ENCODE measurements at regions not wholly inside any gene's neighbourhood (a gene's known extent, or its start where the extent isn't known, plus 50 kb on each side); places are given as distances from the start of the nearest gene placed in this dataset.

- no peaks in the 10 kb centered on the region for H3K27me3 ChIP-seq (ENCODE audit: low read depth, low read length)
- H3K4me3 ChIP-seq (ENCODE audit: low read length): no peak overlapping the region
- no peak overlapping the region for H2AFZ ChIP-seq (ENCODE audit: low read depth, low read length)
- no peaks in the 10 kb centered on the region for H3K79me2 ChIP-seq (ENCODE audit: low read length)
- H3K27ac ChIP-seq (ENCODE audit: low read length): no peak overlapping the region
- H3K9me3 ChIP-seq (ENCODE audit: insufficient read depth, low read length): no peaks in the 10 kb centered on the region
- TF ChIP-seq EZH2phosphoT487 (IDR thresholded peaks at IDR 0.05; ENCODE audit: low read depth) (no peak), CTCF (IDR thresholded peaks at IDR 0.05; ENCODE audit: low read depth, low read length) (no peak)
- peaks cover 34% of the 10 kb centered on the region for H3K4me1 ChIP-seq (ENCODE audit: low read length)
- no peak overlapping the region for H3K4me2 ChIP-seq (ENCODE audit: low read length)
- no peaks in the 10 kb centered on the region for H4K20me1 ChIP-seq (ENCODE audit: insufficient read depth, low read length)
- no peaks in the 10 kb centered on the region for H3K36me3 ChIP-seq (replicated peaks; ENCODE audit: low read depth, low read length)
- H3K9ac ChIP-seq (ENCODE audit: low read length): no peak overlapping the region
Measured at GRCh38 chr5:61274511-61274911, 57.5 kb upstream of the ZSWIM6 start.

GRCh38 chr5:61275841-61276240 is 56.2 kb upstream of the ZSWIM6 start:
- no peaks in the 10 kb centered on the region for H3K9me3 ChIP-seq (ENCODE audit: insufficient read depth, low read length)
- H3K4me2 ChIP-seq (ENCODE audit: low read length): peak overlapping the region; percentile 55
- H2AFZ ChIP-seq (ENCODE audit: low read depth, low read length): peak overlapping the region; percentile 64; the same call in 1 of the 2 replicates
- H3K27ac ChIP-seq (ENCODE audit: low read length): no peak overlapping the region
- H3K27me3 ChIP-seq (ENCODE audit: low read depth, low read length): no peaks in the 10 kb centered on the region
- TF ChIP-seq EZH2phosphoT487 (IDR thresholded peaks at IDR 0.05; ENCODE audit: low read depth): no peak
- no peak for TF ChIP-seq CTCF (IDR thresholded peaks at IDR 0.05; ENCODE audit: low read depth, low read length)
- H3K79me2 ChIP-seq (ENCODE audit: low read length): no peaks in the 10 kb centered on the region
- no peaks in the 10 kb centered on the region for H4K20me1 ChIP-seq (ENCODE audit: insufficient read depth, low read length)
- no peaks in the 10 kb centered on the region for H3K36me3 ChIP-seq (replicated peaks; ENCODE audit: low read depth, low read length)
- no peak overlapping the region for H3K4me3 ChIP-seq (ENCODE audit: low read length)
- H3K9ac ChIP-seq (ENCODE audit: low read length): no peak overlapping the region
- H3K4me1 ChIP-seq (ENCODE audit: low read length): peaks cover 45% of the 10 kb centered on the region

GRCh38 chr5:61277190-61277589 is 54.9 kb upstream of the ZSWIM6 start:
- H3K4me2 ChIP-seq (ENCODE audit: low read length): peak overlapping the region; percentile 80
- peak overlapping the region; percentile 92 for H2AFZ ChIP-seq (ENCODE audit: low read depth, low read length)
- H3K9ac ChIP-seq (ENCODE audit: low read length): peak overlapping the region; percentile 40; the same call in 1 of the 2 replicates
- H3K4me1 ChIP-seq (ENCODE audit: low read length): peaks cover 54% of the 10 kb centered on the region
- H4K20me1 ChIP-seq (ENCODE audit: insufficient read depth, low read length): no peaks in the 10 kb centered on the region
- H3K4me3 ChIP-seq (ENCODE audit: low read length): peak overlapping the region; percentile 57
- H3K9me3 ChIP-seq (ENCODE audit: insufficient read depth, low read length): no peaks in the 10 kb centered on the region
- H3K36me3 ChIP-seq (replicated peaks; ENCODE audit: low read depth, low read length): no peaks in the 10 kb centered on the region
- H3K79me2 ChIP-seq (ENCODE audit: low read length): no peaks in the 10 kb centered on the region
- no peak for TF ChIP-seq EZH2phosphoT487 (IDR thresholded peaks at IDR 0.05; ENCODE audit: low read depth)
- peak; percentile 16; the same call in 1 of the 2 replicates for TF ChIP-seq CTCF (IDR thresholded peaks at IDR 0.05; ENCODE audit: low read depth, low read length)
- no peaks in the 10 kb centered on the region for H3K27me3 ChIP-seq (ENCODE audit: low read depth, low read length)
- H3K27ac ChIP-seq (ENCODE audit: low read length): no peak overlapping the region

GRCh38 chr5:61277781-61278180 is 54.3 kb upstream of the ZSWIM6 start:
- Histone ChIP-seq H3K27ac (ENCODE audit: low read length) (no peak overlapping the region), H3K27me3 (ENCODE audit: low read depth, low read length) (no peaks in the 10 kb centered on the region), H2AFZ (ENCODE audit: low read depth, low read length) (peak overlapping the region; percentile 92; the same call in 1 of the 2 replicates), H3K4me1 (ENCODE audit: low read length) (peaks cover 54% of the 10 kb centered on the region), H3K4me3 (ENCODE audit: low read length) (peak overlapping the region; percentile 57; the same call in 1 of the 2 replicates), H3K9me3 (ENCODE audit: insufficient read depth, low read length) (no peaks in the 10 kb centered on the region), H4K20me1 (ENCODE audit: insufficient read depth, low read length) (no peaks in the 10 kb centered on the region), H3K9ac (ENCODE audit: low read length) (peak overlapping the region; percentile 40; the same call in 1 of the 2 replicates), H3K79me2 (ENCODE audit: low read length) (no peaks in the 10 kb centered on the region), H3K36me3 (replicated peaks; ENCODE audit: low read depth, low read length) (no peaks in the 10 kb centered on the region), H3K4me2 (ENCODE audit: low read length) (peak overlapping the region; percentile 80)
- TF ChIP-seq EZH2phosphoT487 (IDR thresholded peaks at IDR 0.05; ENCODE audit: low read depth) (no peak), CTCF (IDR thresholded peaks at IDR 0.05; ENCODE audit: low read depth, low read length) (no peak)
